HG03457 (cell line): ENCODE measurements at regions not wholly inside any gene's neighbourhood (a gene's known extent, or its start where the extent isn't known, plus 50 kb on each side); places are given as distances from the start of the nearest gene placed in this dataset.

ENCODE experiments used
- ATAC-seq: cut with Tn5 transposase; IDR thresholded peaks from one replicate; pipeline ENCODE4 v1.9.1; 2021; ENCODE audit warnings: moderate number of reproducible peaks; ENCODE audit not compliant: unreplicated experiment

DNA sequence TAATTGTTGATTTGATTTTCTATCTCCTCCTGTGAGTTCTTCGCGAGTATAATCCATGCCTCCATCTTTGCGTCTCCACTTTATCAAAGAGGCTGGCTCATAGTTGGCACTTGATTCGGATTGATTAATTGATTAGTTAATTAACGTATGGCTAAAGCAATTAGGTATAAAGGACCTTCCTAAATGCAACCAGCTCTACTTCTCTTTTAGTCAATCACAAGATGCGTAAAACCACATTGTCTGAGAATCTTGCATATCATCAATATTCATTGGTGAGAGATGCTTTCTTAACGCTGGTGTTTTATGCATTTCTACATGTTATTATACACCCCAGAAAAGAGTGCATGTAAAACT is 56.4 kb upstream of the NR2F2 start:
- ATAC-seq, result no peak

GRCh38 chr15:96274698-96275097 is 55.8 kb upstream of the NR2F2 start:
- no peak for ATAC-seq

DNA sequence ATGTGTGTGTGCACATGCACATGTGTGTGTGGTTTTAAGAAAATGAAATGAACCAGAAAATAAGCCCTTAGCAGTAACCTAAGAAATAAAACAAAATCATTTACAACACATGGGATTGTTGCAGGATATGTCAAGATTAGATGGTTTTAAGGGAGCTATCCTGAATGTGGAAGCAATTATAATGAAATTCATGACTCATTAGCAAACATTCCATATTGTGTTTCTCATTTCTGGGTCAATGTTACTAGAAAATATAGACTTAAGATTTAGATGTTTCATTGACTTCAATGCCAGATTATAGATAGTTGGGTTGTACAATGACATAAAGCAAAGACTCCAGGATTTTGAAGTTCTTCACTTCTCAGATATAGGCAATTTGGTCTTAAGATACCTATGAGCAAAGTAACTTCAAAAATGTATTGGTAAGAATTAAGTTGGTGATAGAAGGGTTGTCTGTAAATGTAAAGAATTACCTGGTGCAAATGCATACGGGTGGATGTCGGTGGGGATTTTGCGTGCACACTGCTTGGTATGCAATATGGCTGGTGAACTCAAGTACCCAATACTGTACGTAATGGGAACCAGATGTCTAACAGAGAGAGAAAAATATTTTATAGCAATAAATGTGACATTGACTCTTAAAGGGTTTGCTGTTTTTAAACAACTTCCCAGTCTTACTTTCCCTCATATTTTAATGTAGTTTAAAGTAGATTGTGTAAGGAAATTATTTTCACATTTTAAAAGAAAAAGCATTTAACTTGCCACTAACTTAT is 53.9 kb upstream of the NR2F2 start:
- ATAC-seq, result no peak
